Trophoblast cell (in vitro differentiated cells and primary cell): ENCODE measurements at regions not wholly inside any gene's neighbourhood (a gene's known extent, or its start where the extent isn't known, plus 50 kb on each side); places are given as distances from the start of the nearest gene placed in this dataset.

ENCODE experiments used
- DNase-seq, 2 donors: peaks; one replicate each; pipeline ENCODE4 v3.0.0-alpha.2; 2016
- H2AFZ ChIP-seq: 2 replicates; pipeline ENCODE4 v1.6.1; 2013; ENCODE audit warnings: low read length, moderate library complexity, mild to moderate bottlenecking; ENCODE audit not compliant: insufficient read depth, poor library complexity
- H2AK5ac ChIP-seq: 2 replicates; pipeline ENCODE4 v1.6.1; 2013; ENCODE audit warnings: mild to moderate bottlenecking, low read length
- H2BK120ac ChIP-seq: 2 replicates; pipeline ENCODE4 v1.6.1; 2013; ENCODE audit warnings: low read length, mild to moderate bottlenecking, moderate library complexity; ENCODE audit not compliant: insufficient read depth, poor library complexity
- H2BK12ac ChIP-seq: 2 replicates; pipeline ENCODE4 v1.6.1; 2013; ENCODE audit warnings: mild to moderate bottlenecking, low read length, moderate library complexity
- H2BK5ac ChIP-seq: 2 replicates; pipeline ENCODE4 v1.6.1; 2013; ENCODE audit warnings: low read length, low read depth, moderate library complexity, mild to moderate bottlenecking; ENCODE audit not compliant: poor library complexity
- H3K14ac ChIP-seq: 2 replicates; pipeline ENCODE4 v1.6.1; 2013; ENCODE audit warnings: mild to moderate bottlenecking, low read length
- H3K18ac ChIP-seq: 2 replicates; pipeline ENCODE4 v1.6.1; 2013; ENCODE audit warnings: mild to moderate bottlenecking, low read length
- H3K23ac ChIP-seq: 2 replicates; pipeline ENCODE4 v1.6.1; 2013; ENCODE audit warnings: low read length
- H3K27ac ChIP-seq: 2 replicates; pipeline ENCODE4 v1.5.1; 2013; ENCODE audit warnings: low read depth, mild to moderate bottlenecking, inconsistent platforms, low read length, moderate library complexity
- H3K27me3 ChIP-seq: 2 replicates; pipeline ENCODE4 v1.6.1; 2013; ENCODE audit warnings: inconsistent platforms, mild to moderate bottlenecking, low read length, moderate library complexity; ENCODE audit not compliant: insufficient read depth
- H3K36me3 ChIP-seq, 2 experiments: 1 replicate in 1 of 2; 2 replicates in 1 of 2; pipeline ENCODE4 v1.6.1; 2013; ENCODE audit warnings: low read length in 2 of 2, mild to moderate bottlenecking in 2 of 2, moderate library complexity in 1 of 2; ENCODE audit not compliant: insufficient read depth in 2 of 2, control insufficient read depth in 1 of 2
- H3K4ac ChIP-seq: 2 replicates; pipeline ENCODE4 v1.6.1; 2013; ENCODE audit warnings: low read depth, mild to moderate bottlenecking, low read length, moderate library complexity
- H3K4me1 ChIP-seq, 2 experiments: 1 replicate in 1 of 2; 2 replicates in 1 of 2; pipeline ENCODE4 v1.6.1; 2013; ENCODE audit warnings: low read length in 2 of 2, mild to moderate bottlenecking in 2 of 2, moderate library complexity in 1 of 2; ENCODE audit not compliant: insufficient read depth in 2 of 2, control insufficient read depth in 1 of 2
- H3K4me2 ChIP-seq: 2 replicates; pipeline ENCODE4 v1.6.1; 2013; ENCODE audit warnings: inconsistent platforms, mild to moderate bottlenecking, low read length, moderate library complexity
- H3K4me3 ChIP-seq: 2 replicates; pipeline ENCODE4 v1.5.1; 2013; ENCODE audit warnings: mild to moderate bottlenecking, low read depth, low read length, inconsistent platforms
- H3K79me1 ChIP-seq: one replicate; pipeline ENCODE4 v1.6.1; 2013; ENCODE audit warnings: low read length
- H3K79me2 ChIP-seq: 2 replicates; pipeline ENCODE4 v1.6.1; 2013; ENCODE audit warnings: low read length, mild to moderate bottlenecking; ENCODE audit not compliant: control insufficient read depth, insufficient read depth, poor library complexity
- H3K9ac ChIP-seq: 2 replicates; pipeline ENCODE4 v1.6.1; 2013; ENCODE audit warnings: mild to moderate bottlenecking, low read length
- H3K9me3 ChIP-seq: 2 replicates; pipeline ENCODE4 v1.6.1; 2013; ENCODE audit warnings: low read depth, mild to moderate bottlenecking, control low read depth, inconsistent platforms, low read length; ENCODE audit not compliant: insufficient read depth
- H4K12ac ChIP-seq: 2 replicates; pipeline ENCODE4 v1.6.1; 2013; ENCODE audit warnings: low read depth, mild to moderate bottlenecking, low read length, moderate library complexity
- H4K8ac ChIP-seq: 2 replicates; pipeline ENCODE4 v1.6.1; 2013; ENCODE audit warnings: low read depth, mild to moderate bottlenecking, low read length, moderate library complexity
- H4K91ac ChIP-seq: one replicate; pipeline ENCODE4 v1.6.1; 2013; ENCODE audit warnings: low read depth, mild to moderate bottlenecking, low read length, moderate library complexity
- WGBS: extraction: QIAGEN DNeasy Blood & Tissue Kit; methylation state at CpG from one replicate; pipeline ENCODE4 v1.1.7; 2013; ENCODE audit warnings: missing lambda C conversion rate; ENCODE audit not compliant: insufficient read length, insufficient coverage; ENCODE audit errors: extremely low coverage; 5-methylcytosine and 5-hydroxymethylcytosine counted together

GRCh38 chr2:221318376-221319130 lies 253.6 kb downstream of the EPHA4 start:
- WGBS, result no CpG with 5 or more reads among the region's 3 CpGs
- Histone ChIP-seq H4K8ac (no peak overlapping the region), H3K9ac (no peak overlapping the region), H2BK120ac (no peak overlapping the region), H2BK5ac (no peak overlapping the region), H3K9me3 (peaks cover 2% of the 10 kb centered on the region), H2BK12ac (no peak overlapping the region), H3K79me1 (no peaks in the 10 kb centered on the region), H3K79me2 (no peaks in the 10 kb centered on the region), H3K4ac (no peak overlapping the region), H4K12ac (no peak overlapping the region), H3K4me3 (no peak overlapping the region), H3K36me3 (no peaks in the 10 kb centered on the region), H3K4me1 (no peaks in the 10 kb centered on the region), H3K4me2 (no peak overlapping the region), H3K27me3 (peaks cover 2% of the 10 kb centered on the region), H3K14ac (no peak overlapping the region), H3K27ac (no peak overlapping the region), H4K91ac (no peak overlapping the region), H3K23ac (no peak overlapping the region), H2AK5ac (no peak overlapping the region), H3K18ac (no peak overlapping the region), H2AFZ (no peak overlapping the region)
- DNase-seq, result no peak

- Histone ChIP-seq H3K36me3 (no peaks in the 10 kb centered on the region), H2BK12ac (no peak overlapping the region), H3K9ac (no peak overlapping the region), H4K91ac (no peak overlapping the region), H3K14ac (no peak overlapping the region), H2BK120ac (no peak overlapping the region), H3K27ac (no peak overlapping the region), H3K9me3 (peaks cover 5% of the 10 kb centered on the region), H2AK5ac (no peak overlapping the region), H2AFZ (no peak overlapping the region), H2BK5ac (no peak overlapping the region), H3K4me3 (no peak overlapping the region), H3K79me2 (no peaks in the 10 kb centered on the region), H3K4me2 (no peak overlapping the region), H3K18ac (no peak overlapping the region), H3K23ac (no peak overlapping the region), H3K27me3 (no peaks in the 10 kb centered on the region), H4K12ac (no peak overlapping the region), H4K8ac (no peak overlapping the region), H3K4me1 (no peaks in the 10 kb centered on the region), H3K4ac (no peak overlapping the region), H3K79me1 (no peaks in the 10 kb centered on the region)
- WGBS, result no CpG with 5 or more reads among the region's 5 CpGs
- no peak for DNase-seq
These were observed 249.4 kb downstream of the EPHA4 start for GRCh38 chr2:221322741-221323140.

- no peak overlapping the region for H2AFZ ChIP-seq
- H3K9ac ChIP-seq, result no peak overlapping the region
- no peak overlapping the region for H2BK12ac ChIP-seq
- H3K27ac ChIP-seq, result no peak overlapping the region
- no peak overlapping the region for H3K23ac ChIP-seq
- H3K4ac ChIP-seq, result no peak overlapping the region
- no peak for DNase-seq
- no peak overlapping the region for H4K8ac ChIP-seq
- no peak overlapping the region for H2BK5ac ChIP-seq
- no peaks in the 10 kb centered on the region for H3K79me1 ChIP-seq
- no peaks in the 10 kb centered on the region for H3K4me1 ChIP-seq
- no peak overlapping the region for H2AK5ac ChIP-seq
- H4K12ac ChIP-seq, result no peak overlapping the region
- H3K27me3 ChIP-seq, result no peaks in the 10 kb centered on the region
- no peak overlapping the region for H3K18ac ChIP-seq
- H3K36me3 ChIP-seq, result no peaks in the 10 kb centered on the region
- H4K91ac ChIP-seq, result no peak overlapping the region
- no peak overlapping the region for H2BK120ac ChIP-seq
- no peak overlapping the region for H3K4me2 ChIP-seq
- H3K14ac ChIP-seq, result no peak overlapping the region
- H3K79me2 ChIP-seq, result no peaks in the 10 kb centered on the region
- H3K4me3 ChIP-seq, result no peak overlapping the region
- H3K9me3 ChIP-seq, result peaks cover 5% of the 10 kb centered on the region
- WGBS, result no CpG with 5 or more reads among the region's 2 CpGs
These were observed 248.6 kb downstream of the EPHA4 start for GRCh38 chr2:221323513-221323912.

- Histone ChIP-seq H2AK5ac (no peak overlapping the region), H3K4me1 (no peaks in the 10 kb centered on the region), H3K27me3 (no peaks in the 10 kb centered on the region), H3K36me3 (no peaks in the 10 kb centered on the region), H3K4ac (no peak overlapping the region), H3K18ac (no peak overlapping the region), H2BK5ac (no peak overlapping the region), H4K8ac (no peak overlapping the region), H2BK120ac (no peak overlapping the region), H3K4me3 (no peak overlapping the region), H3K9ac (no peak overlapping the region), H3K79me1 (no peaks in the 10 kb centered on the region), H3K23ac (no peak overlapping the region), H3K27ac (no peak overlapping the region), H4K91ac (no peak overlapping the region), H3K79me2 (no peaks in the 10 kb centered on the region), H2AFZ (no peak overlapping the region), H3K4me2 (no peak overlapping the region), H4K12ac (no peak overlapping the region), H3K9me3 (peaks cover 2% of the 10 kb centered on the region), H2BK12ac (no peak overlapping the region), H3K14ac (no peak overlapping the region)
- no CpG with 5 or more reads among the region's 5 CpGs for whole genome bisulfite sequencing
- no peak for DNase-seq
These were observed 241.7 kb downstream of the EPHA4 start for GRCh38 chr2:221330436-221330835.
